ENCODE measurements at regions not wholly inside any gene's neighbourhood (a gene's known extent, or its start where the extent isn't known, plus 50 kb on each side); places are given as distances from the start of the nearest gene placed in this dataset.

DNA sequence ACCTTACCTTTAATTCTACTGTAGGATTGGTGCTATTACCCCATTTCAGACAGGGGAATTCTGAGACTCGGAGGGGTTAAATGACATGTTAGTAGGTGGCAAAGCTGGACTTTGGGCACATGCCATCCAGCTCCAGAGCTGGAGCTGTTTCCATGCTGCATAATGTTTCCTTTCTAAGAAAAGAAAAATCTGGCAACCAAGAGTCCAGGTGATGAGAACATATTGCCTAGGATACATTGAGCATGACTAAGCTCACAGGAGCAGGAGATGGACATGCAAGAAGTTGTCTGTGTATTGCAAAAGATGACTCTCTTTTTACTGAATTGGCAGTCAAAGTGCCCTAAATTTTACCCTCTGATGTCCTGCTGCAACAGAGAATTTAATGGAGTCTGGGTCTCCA is 150.8 kb upstream of the SYT13 start:
- Mint-ChIP-seq H3K27me3 (ENCODE audit: insufficient read depth, unreplicated experiment) (peaks cover 14% of the 10 kb centered on the region), H3K4me3 (ENCODE audit: unreplicated experiment) (no peak overlapping the region), H3K27ac (ENCODE audit: unreplicated experiment) (no peak overlapping the region), H3K9me3 (ENCODE audit: unreplicated experiment) (peaks cover 10% of the 10 kb centered on the region), H3K36me3 (ENCODE audit: insufficient read depth, unreplicated experiment) (no peaks in the 10 kb centered on the region), H3K4me1 (ENCODE audit: low read depth, unreplicated experiment) (no peaks in the 10 kb centered on the region)
- Histone ChIP-seq H3K4me3 (ENCODE audit: low read depth, low read length) (no peak overlapping the region), H3K4me1 (no peaks in the 10 kb centered on the region), H3K9me3 (no peaks in the 10 kb centered on the region), H3K27me3 (replicated peaks; ENCODE audit: control insufficient read depth, insufficient read depth, low read length) (peaks cover 3% of the 10 kb centered on the region), H3K36me3 (ENCODE audit: control insufficient read depth, insufficient read depth, low read length) (no peaks in the 10 kb centered on the region)
- no TSS peak for BruUV-seq (replicated peaks)
- CTCF ChIA-PET = no interaction called here
- DNase-seq = no peak
- intact Hi-C loops (cut with micrococcal nuclease; ENCODE audit: unreplicated experiment) = no loop called here
- TF ChIP-seq, protein P1, sequence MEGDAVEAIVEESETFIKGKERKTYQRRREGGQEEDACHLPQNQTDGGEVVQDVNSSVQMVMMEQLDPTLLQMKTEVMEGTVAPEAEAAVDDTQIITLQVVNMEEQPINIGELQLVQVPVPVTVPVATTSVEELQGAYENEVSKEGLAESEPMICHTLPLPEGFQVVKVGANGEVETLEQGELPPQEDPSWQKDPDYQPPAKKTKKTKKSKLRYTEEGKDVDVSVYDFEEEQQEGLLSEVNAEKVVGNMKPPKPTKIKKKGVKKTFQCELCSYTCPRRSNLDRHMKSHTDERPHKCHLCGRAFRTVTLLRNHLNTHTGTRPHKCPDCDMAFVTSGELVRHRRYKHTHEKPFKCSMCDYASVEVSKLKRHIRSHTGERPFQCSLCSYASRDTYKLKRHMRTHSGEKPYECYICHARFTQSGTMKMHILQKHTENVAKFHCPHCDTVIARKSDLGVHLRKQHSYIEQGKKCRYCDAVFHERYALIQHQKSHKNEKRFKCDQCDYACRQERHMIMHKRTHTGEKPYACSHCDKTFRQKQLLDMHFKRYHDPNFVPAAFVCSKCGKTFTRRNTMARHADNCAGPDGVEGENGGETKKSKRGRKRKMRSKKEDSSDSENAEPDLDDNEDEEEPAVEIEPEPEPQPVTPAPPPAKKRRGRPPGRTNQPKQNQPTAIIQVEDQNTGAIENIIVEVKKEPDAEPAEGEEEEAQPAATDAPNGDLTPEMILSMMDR (IDR thresholded peaks at IDR 0.05; ENCODE audit: insufficient read depth in 1 of 2, low read depth in 1 of 2, low read length in 1 of 2, severe bottlenecking in 1 of 2, unreplicated experiment in 1 of 2) = no peak
- POLR2A ChIA-PET = no interaction called here

DNA sequence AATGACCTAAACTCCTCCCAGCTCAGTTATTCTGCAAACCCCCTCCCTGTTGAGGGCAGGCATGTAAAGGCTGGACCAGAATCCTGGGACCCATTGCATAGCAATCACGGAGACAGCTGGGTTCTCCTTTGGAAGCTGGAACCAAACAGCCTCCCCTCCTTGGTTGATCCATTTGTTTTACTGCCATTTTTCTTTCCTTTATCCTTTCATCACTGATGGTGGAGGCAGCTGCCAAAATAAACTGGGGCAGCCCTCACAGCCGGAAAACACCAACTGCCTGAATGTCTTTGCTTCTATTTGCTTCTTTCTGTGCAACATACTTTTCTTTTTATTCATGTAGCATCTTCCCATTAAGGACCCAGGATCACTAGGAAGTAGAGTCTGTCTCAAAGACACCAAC is 150.0 kb upstream of the SYT13 start:
- no peaks in the 10 kb centered on the region for H3K4me1 ChIP-seq
- no TSS peak for BruUV-seq (replicated peaks)
- POLR2A ChIA-PET = no interaction called here
- H3K36me3 Mint-ChIP-seq (ENCODE audit: insufficient read depth, unreplicated experiment) = no peaks in the 10 kb centered on the region
- peaks cover 14% of the 10 kb centered on the region for H3K27me3 Mint-ChIP-seq (ENCODE audit: insufficient read depth, unreplicated experiment)
- no peaks in the 10 kb centered on the region for H3K9me3 ChIP-seq
- H3K4me3 ChIP-seq (ENCODE audit: low read depth, low read length) = no peak overlapping the region
- CTCF ChIA-PET = no interaction called here
- no peak overlapping the region for H3K4me3 Mint-ChIP-seq (ENCODE audit: unreplicated experiment)
- no peaks in the 10 kb centered on the region for H3K36me3 ChIP-seq (ENCODE audit: control insufficient read depth, insufficient read depth, low read length)
- H3K4me1 Mint-ChIP-seq (ENCODE audit: low read depth, unreplicated experiment) = no peaks in the 10 kb centered on the region
- peaks cover 10% of the 10 kb centered on the region for H3K9me3 Mint-ChIP-seq (ENCODE audit: unreplicated experiment)
- peaks cover 3% of the 10 kb centered on the region for H3K27me3 ChIP-seq (replicated peaks; ENCODE audit: control insufficient read depth, insufficient read depth, low read length)
- no peak overlapping the region for H3K27ac Mint-ChIP-seq (ENCODE audit: unreplicated experiment)
- no peak for DNase-seq
- intact Hi-C loops (cut with micrococcal nuclease; ENCODE audit: unreplicated experiment) = no loop called here
- TF ChIP-seq, protein P1 (IDR thresholded peaks at IDR 0.05; ENCODE audit: insufficient read depth in 1 of 2, low read depth in 1 of 2, low read length in 1 of 2, severe bottlenecking in 1 of 2, unreplicated experiment in 1 of 2) = no peak

DNA sequence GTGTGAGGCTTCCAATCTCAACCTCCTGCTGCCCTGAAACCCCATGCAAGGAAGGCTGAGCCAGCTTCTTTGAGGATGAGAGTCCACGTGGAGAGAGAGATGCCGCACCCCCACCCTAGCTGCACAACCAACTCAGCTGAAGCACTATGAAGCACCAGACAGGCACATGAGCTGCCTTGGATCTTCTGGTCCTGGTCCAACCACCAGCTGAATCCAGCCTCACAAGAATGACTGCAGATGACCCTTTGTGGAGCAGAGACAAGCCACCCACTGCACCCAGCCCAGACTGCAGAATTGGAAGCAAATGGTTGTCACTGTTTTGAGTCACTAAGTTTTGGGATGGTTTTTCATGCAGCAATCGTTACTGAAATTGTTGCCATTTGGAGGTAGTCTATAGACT is 149.6 kb upstream of the SYT13 start:
- no TSS peak for BruUV-seq (replicated peaks)
- no peaks in the 10 kb centered on the region for H3K36me3 Mint-ChIP-seq (ENCODE audit: insufficient read depth, unreplicated experiment)
- ChIA-PET CTCF (no interaction called here), POLR2A (no interaction called here)
- intact Hi-C loops (cut with micrococcal nuclease; ENCODE audit: unreplicated experiment) = no loop called here
- no peak overlapping the region for H3K4me3 ChIP-seq (ENCODE audit: low read depth, low read length)
- H3K27me3 Mint-ChIP-seq (ENCODE audit: insufficient read depth, unreplicated experiment) = peaks cover 14% of the 10 kb centered on the region
- no peaks in the 10 kb centered on the region for H3K4me1 ChIP-seq
- H3K9me3 Mint-ChIP-seq (ENCODE audit: unreplicated experiment) = peaks cover 10% of the 10 kb centered on the region
- no peak overlapping the region for H3K27ac Mint-ChIP-seq (ENCODE audit: unreplicated experiment)
- no peaks in the 10 kb centered on the region for H3K4me1 Mint-ChIP-seq (ENCODE audit: low read depth, unreplicated experiment)
- no peak for DNase-seq
- peaks cover 3% of the 10 kb centered on the region for H3K27me3 ChIP-seq (replicated peaks; ENCODE audit: control insufficient read depth, insufficient read depth, low read length)
- H3K9me3 ChIP-seq = no peaks in the 10 kb centered on the region
- H3K36me3 ChIP-seq (ENCODE audit: control insufficient read depth, insufficient read depth, low read length) = no peaks in the 10 kb centered on the region
- no peak overlapping the region for H3K4me3 Mint-ChIP-seq (ENCODE audit: unreplicated experiment)
- TF ChIP-seq, protein P1 (IDR thresholded peaks at IDR 0.05; ENCODE audit: insufficient read depth in 1 of 2, low read depth in 1 of 2, low read length in 1 of 2, severe bottlenecking in 1 of 2, unreplicated experiment in 1 of 2) = no peak

Data from Caco-2 (cell line).